ENCODE measurements at regions not wholly inside any gene's neighbourhood (a gene's known extent, or its start where the extent isn't known, plus 50 kb on each side); places are given as distances from the start of the nearest gene placed in this dataset.

GRCh38 chr2:23297112-23297511, 87.9 kb upstream of the KLHL29 start:
- H3K36me3 ChIP-seq (ENCODE audit: control insufficient read depth, insufficient read depth, low read length): no peaks in the 10 kb centered on the region
- no peaks in the 10 kb centered on the region for H3K4me1 ChIP-seq (ENCODE audit: control insufficient read depth, insufficient read depth, low read length)
- POLR2A ChIA-PET: no interaction called here
- no peak for DNase-seq (ENCODE audit: low read depth, low spot score)
- H3K9me3 ChIP-seq (ENCODE audit: control insufficient read depth, insufficient read depth, low read depth, low read length): no peaks in the 10 kb centered on the region
- CTCF ChIA-PET: no interaction called here
- H3K27ac ChIP-seq (ENCODE audit: low read length): no peak overlapping the region
- no peak overlapping the region for H3K4me3 ChIP-seq (ENCODE audit: low read depth in 2 of 2, low read length in 2 of 2)
- peaks cover 2% of the 10 kb centered on the region; the same call in 1 of the 2 replicates for H3K27me3 ChIP-seq (ENCODE audit: control insufficient read depth, insufficient read depth, low read length)
- BruUV-seq (replicated peaks): no TSS peak
- intact Hi-C loops (cut with micrococcal nuclease; ENCODE audit: unreplicated experiment) (no loop called here), in situ Hi-C loops (cut with HindIII; ENCODE audit: low pct_unique_long_range_greater_than_20kb, low sequenced_read_pairs) (no loop called here)
- no peak for ATAC-seq
- TF ChIP-seq POLR2AphosphoS5 (IDR thresholded peaks at IDR 0.05; ENCODE audit: low read depth, low read length): no peak
- TF ChIP-seq CTCF (IDR thresholded peaks at IDR 0.05): no peak
- no peak for TF ChIP-seq SIN3A (IDR thresholded peaks at IDR 0.05; ENCODE audit: borderline replicate concordance, insufficient read depth, low read depth, low read length)
- TF ChIP-seq REST (IDR thresholded peaks at IDR 0.05; ENCODE audit: insufficient read depth in 1 of 2, low read depth in 2 of 2, low read length in 1 of 2): no peak
- no peak for TF ChIP-seq TCF7L2 (IDR thresholded peaks at IDR 0.05; ENCODE audit: low read depth, low read length)

- ATAC-seq: no peak
- Histone ChIP-seq H3K36me3 (ENCODE audit: control insufficient read depth, insufficient read depth, low read length) (no peaks in the 10 kb centered on the region), H3K9me3 (ENCODE audit: control insufficient read depth, insufficient read depth, low read depth, low read length) (no peaks in the 10 kb centered on the region), H3K27me3 (ENCODE audit: control insufficient read depth, insufficient read depth, low read length) (peaks cover 6% of the 10 kb centered on the region; the same call in 1 of the 2 replicates), H3K4me1 (ENCODE audit: control insufficient read depth, insufficient read depth, low read length) (no peaks in the 10 kb centered on the region), H3K27ac (ENCODE audit: low read length) (no peak overlapping the region), H3K4me3 (ENCODE audit: low read depth in 2 of 2, low read length in 2 of 2) (no peak overlapping the region)
- in situ Hi-C loops (cut with HindIII; ENCODE audit: low pct_unique_long_range_greater_than_20kb, low sequenced_read_pairs) (no loop called here), intact Hi-C loops (cut with micrococcal nuclease; ENCODE audit: unreplicated experiment) (no loop called here)
- DNase-seq (ENCODE audit: low read depth, low spot score): no peak
- no TSS peak for BruUV-seq (replicated peaks)
- ChIA-PET POLR2A (interaction anchor here (0.6 kb wide), 1 partner anchor 82 kb away, joined by 3 read pairs; no protein-coding TSS in a partner anchor), CTCF (no interaction called here)
- TF ChIP-seq REST (IDR thresholded peaks at IDR 0.05; ENCODE audit: insufficient read depth in 1 of 2, low read depth in 2 of 2, low read length in 1 of 2): no peak
Measured at GRCh38 chr2:23298551-23298950, 86.4 kb upstream of the KLHL29 start.

All from Panc1 (cell line).